ENCODE measurements at regions not wholly inside any gene's neighbourhood (a gene's known extent, or its start where the extent isn't known, plus 50 kb on each side); places are given as distances from the start of the nearest gene placed in this dataset.

GRCh38 chr20:40508821-40509220, 180.2 kb downstream of the MAFB start:
- in situ Hi-C loops (cut with HindIII; ENCODE audit: low pct_ligation_motif_present, low pct_unique_long_range_greater_than_20kb, low sequenced_read_pairs), result no loop called here
- DNase-seq, result no peak

DNA sequence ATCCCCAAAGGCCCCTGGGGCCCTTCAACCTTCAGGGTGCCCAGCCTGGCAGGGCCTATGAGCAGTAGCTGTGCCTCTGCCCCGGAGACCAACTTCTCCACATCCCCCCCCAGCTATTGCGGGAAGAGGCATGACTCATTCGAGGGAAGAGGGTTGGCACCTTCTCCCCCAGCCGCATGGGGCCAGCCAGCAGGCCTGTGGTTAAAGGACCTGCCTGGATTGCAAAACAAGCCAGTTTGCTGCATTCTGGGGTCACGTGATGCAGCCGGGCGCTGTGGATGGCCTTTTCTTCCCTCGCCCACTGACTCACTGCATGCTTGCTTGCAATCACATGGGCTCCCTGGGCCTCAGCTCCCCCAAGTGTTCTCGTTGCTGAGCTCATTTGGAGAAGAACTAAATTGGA, 182.5 kb downstream of the MAFB start:
- in situ Hi-C loops (cut with HindIII; ENCODE audit: low pct_ligation_motif_present, low pct_unique_long_range_greater_than_20kb, low sequenced_read_pairs), result no loop called here
- peak; percentile 90 for DNase-seq

DNA sequence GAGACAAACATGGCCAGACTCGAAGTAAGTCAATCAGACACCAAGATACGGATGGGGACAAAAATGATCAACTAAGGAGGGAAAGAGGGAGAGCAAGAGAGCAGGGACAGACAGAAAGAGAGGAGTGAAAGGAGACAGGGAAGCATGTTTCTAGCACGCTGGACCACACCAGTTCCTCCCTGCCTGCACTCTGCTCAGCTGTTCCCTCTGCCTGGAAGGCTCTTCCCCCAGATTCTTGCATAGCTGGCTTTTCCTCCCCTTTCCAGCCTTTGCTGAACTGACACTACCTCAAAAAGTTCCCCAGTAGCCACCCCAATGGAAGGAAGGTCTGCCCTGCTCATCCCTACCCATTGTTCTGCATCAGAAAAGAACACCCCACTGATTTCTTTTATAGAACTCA, 185.9 kb downstream of the MAFB start:
- no peak for DNase-seq
- in situ Hi-C loops (cut with HindIII; ENCODE audit: low pct_ligation_motif_present, low pct_unique_long_range_greater_than_20kb, low sequenced_read_pairs), result no loop called here

GRCh38 chr20:40502576-40502975, 186.5 kb downstream of the MAFB start:
- in situ Hi-C loops (cut with HindIII; ENCODE audit: low pct_ligation_motif_present, low pct_unique_long_range_greater_than_20kb, low sequenced_read_pairs), result no loop called here
- DNase-seq, result no peak

- in situ Hi-C loops (cut with HindIII; ENCODE audit: low pct_ligation_motif_present, low pct_unique_long_range_greater_than_20kb, low sequenced_read_pairs), result no loop called here
- DNase-seq, result no peak
Observed at GRCh38 chr20:40499391-40499790, 189.6 kb downstream of the MAFB start.

GRCh38 chr20:40497899-40498691, 190.9 kb downstream of the MAFB start:
- in situ Hi-C loops (cut with HindIII; ENCODE audit: low pct_ligation_motif_present, low pct_unique_long_range_greater_than_20kb, low sequenced_read_pairs), result no loop called here
- no peak for DNase-seq

DNA sequence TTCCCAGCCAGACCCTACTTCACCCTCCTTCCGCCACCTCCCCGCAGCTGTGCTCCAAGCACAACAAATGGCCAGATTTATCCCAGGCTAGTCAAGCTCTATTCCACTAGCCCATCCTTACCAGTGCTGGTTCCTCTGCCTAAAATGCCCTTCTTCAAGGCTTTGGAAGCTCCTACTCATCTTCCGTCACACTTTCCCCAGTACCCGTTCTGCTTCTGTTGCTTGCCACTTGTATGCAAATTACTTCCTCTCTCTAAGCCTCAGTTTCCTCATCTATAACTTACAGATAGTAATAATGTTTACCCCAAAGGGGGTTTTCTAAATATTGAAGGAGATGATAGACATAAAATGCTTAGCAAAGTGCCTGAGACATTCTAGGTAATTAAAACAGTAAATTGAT, 193.1 kb downstream of the MAFB start:
- DNase-seq, result no peak
- in situ Hi-C loops (cut with HindIII; ENCODE audit: low pct_ligation_motif_present, low pct_unique_long_range_greater_than_20kb, low sequenced_read_pairs), result no loop called here

DNA sequence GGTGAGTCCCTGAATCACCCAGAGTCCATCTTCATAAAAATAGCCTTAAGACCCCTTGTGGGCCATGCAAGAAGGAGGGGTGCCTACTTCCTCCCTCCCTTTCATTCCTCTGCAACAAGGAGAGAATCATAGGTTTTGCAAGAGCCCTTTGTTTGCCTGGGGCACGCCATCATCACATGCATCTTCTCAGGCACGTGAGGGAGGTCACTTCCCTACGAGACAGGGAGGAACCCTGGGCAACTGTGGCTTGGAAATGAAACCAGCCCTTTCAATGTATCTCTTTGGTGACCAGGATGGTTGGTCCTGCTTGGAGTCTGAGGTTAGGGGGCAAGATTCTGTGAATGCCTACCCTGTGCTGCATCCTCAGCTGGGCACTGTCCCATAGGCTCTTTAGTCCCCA, 194.8 kb downstream of the MAFB start:
- in situ Hi-C loops (cut with HindIII; ENCODE audit: low pct_ligation_motif_present, low pct_unique_long_range_greater_than_20kb, low sequenced_read_pairs), result no loop called here
- DNase-seq, result no peak

DNA sequence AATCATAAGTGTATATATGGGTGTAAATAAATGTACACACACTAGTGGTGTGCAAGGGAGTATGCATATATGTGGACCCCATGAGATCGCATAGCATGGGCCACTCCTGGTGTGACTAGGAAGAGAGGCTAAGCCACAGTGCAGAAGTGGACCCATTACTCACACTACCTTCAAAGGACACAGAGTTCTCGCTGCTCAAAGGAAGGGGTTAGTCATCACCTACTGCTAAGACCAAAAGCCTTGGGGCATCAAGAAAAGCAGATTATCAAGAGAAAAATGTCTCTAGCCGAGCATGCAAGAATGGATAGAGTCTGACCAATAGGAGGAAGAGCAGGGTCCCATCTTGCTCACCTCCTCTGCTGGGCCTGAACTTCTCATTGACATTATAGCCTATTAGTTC, 195.5 kb downstream of the MAFB start:
- in situ Hi-C loops (cut with HindIII; ENCODE audit: low pct_ligation_motif_present, low pct_unique_long_range_greater_than_20kb, low sequenced_read_pairs), result no loop called here
- no peak for DNase-seq

- in situ Hi-C loops (cut with HindIII; ENCODE audit: low pct_ligation_motif_present, low pct_unique_long_range_greater_than_20kb, low sequenced_read_pairs), result no loop called here
- no peak for DNase-seq
Observed at GRCh38 chr20:40493071-40493470, 196.0 kb downstream of the MAFB start.

DNA sequence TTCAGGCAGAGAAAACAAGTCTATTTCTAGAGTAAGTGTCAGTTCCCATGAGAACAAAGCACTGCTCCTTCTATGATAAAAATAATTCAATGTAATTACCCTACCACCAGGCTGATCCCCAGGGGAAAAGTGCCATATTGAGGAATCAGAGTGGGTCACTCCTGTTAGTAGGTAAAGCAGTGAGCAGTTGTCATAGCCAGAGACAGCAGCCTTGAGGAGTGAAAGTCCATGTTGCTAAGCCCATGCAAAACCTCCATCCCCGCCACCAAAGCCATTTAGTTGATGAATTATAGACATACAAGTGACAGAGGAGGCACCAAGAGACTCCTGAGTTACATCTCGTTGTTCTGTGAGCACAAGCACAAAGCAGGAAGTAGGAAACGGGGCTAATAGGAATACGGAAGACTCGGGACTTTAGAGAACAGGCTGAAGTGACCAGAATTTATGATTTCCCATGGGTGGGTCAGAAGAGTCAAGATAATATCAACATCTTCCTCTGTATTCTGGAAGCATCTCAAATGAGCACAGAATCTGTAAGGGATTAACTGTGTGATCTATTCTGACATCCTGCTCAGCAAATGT, 197.9 kb downstream of the MAFB start:
- DNase-seq, result no peak

DNA sequence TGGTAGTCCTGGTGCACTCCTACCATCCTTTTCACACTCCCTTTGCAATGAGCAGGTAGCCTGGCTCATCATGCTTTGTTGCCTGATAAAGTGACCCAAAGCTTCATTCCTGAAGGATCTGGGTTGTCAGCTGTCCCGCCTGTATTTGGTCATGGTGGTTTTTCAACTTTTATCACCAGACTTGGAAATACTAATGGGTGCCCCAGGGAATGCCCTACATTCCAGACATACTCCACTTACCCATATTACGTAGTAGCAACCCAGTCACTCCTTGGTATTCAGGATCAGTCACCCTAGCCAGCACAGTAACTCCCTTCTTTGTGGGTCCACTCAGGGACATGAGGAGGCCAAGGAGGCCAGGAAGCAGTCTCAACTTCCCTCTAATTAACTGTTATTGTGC, 199.2 kb downstream of the MAFB start:
- in situ Hi-C loops (cut with HindIII; ENCODE audit: low pct_ligation_motif_present, low pct_unique_long_range_greater_than_20kb, low sequenced_read_pairs), result no loop called here
- DNase-seq, result peak; percentile 29

More for the DNA sequence above, 197.9 kb downstream of the MAFB start:
- in situ Hi-C loops (cut with HindIII; ENCODE audit: low pct_ligation_motif_present, low pct_unique_long_range_greater_than_20kb, low sequenced_read_pairs), result no loop called here

DNA sequence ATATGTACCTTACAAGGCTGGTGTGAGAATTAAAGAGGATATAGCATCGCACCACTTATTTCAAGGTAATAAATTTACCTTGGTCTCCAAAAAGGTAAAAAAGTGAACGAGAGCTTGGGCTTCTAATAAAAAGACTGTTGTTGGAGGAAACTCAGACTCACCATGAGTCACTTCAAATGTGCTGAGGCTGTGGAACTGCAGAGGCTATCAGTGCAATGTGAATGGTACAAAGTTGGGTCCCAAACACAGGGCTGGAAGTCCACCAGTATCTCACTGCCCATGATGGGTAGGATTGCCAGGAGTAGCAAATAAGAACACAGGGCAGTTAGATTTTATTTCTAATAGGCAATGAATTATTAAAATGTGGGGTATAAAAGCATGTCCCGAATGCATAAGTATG, 200.6 kb downstream of the MAFB start:
- in situ Hi-C loops (cut with HindIII; ENCODE audit: low pct_ligation_motif_present, low pct_unique_long_range_greater_than_20kb, low sequenced_read_pairs), result no loop called here
- no peak for DNase-seq

GRCh38 chr20:40486297-40486696, 202.7 kb downstream of the MAFB start:
- no peak for DNase-seq
- in situ Hi-C loops (cut with HindIII; ENCODE audit: low pct_ligation_motif_present, low pct_unique_long_range_greater_than_20kb, low sequenced_read_pairs), result no loop called here

DNA sequence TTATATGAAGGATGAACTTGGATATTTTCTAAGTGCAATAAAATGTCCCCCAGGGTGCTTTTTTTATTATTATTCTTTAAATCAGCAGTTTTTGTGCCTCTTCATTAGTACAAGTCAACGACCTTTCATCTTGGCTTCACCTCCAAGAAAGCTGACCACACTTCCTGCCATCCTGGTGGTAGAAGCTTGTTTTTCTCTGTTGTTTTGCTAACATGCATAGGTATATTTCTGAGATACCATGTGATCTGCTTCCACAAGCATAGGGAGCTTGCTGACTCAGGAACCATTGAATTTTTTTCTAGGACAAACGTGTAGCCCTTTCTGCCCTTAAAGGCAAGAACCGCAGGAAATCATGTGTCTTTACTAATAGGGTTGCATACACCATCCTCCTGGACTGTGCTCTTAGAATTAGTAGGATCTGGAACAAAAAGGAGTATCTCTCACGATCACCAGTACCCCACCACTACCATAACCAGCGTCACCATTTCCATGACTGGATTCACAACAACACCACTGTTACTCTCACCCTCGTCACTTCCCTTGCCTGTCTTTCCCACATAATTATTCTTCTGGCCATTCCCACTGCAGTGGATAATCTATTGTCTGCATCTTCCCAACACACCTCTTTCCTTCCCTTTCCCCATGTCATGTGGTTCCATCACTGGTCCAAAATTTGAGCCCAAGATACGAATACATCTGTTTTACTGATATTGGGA, 207.1 kb downstream of the MAFB start:
- in situ Hi-C loops (cut with HindIII; ENCODE audit: low pct_ligation_motif_present, low pct_unique_long_range_greater_than_20kb, low sequenced_read_pairs), result no loop called here
- DNase-seq, result no peak

- in situ Hi-C loops (cut with HindIII; ENCODE audit: low pct_ligation_motif_present, low pct_unique_long_range_greater_than_20kb, low sequenced_read_pairs), result no loop called here
Observed at GRCh38 chr20:40481337-40481736, 207.7 kb downstream of the MAFB start.

GRCh38 chr20:40477805-40478204, 211.2 kb downstream of the MAFB start:
- DNase-seq, result no peak
- in situ Hi-C loops (cut with HindIII; ENCODE audit: low pct_ligation_motif_present, low pct_unique_long_range_greater_than_20kb, low sequenced_read_pairs), result no loop called here

More at GRCh38 chr20:40481337-40481736, 207.7 kb downstream of the MAFB start:
- no peak for DNase-seq

- in situ Hi-C loops (cut with HindIII; ENCODE audit: low pct_ligation_motif_present, low pct_unique_long_range_greater_than_20kb, low sequenced_read_pairs), result no loop called here
- DNase-seq, result no peak
Observed at GRCh38 chr20:40476461-40476860, 212.6 kb downstream of the MAFB start.

DNA sequence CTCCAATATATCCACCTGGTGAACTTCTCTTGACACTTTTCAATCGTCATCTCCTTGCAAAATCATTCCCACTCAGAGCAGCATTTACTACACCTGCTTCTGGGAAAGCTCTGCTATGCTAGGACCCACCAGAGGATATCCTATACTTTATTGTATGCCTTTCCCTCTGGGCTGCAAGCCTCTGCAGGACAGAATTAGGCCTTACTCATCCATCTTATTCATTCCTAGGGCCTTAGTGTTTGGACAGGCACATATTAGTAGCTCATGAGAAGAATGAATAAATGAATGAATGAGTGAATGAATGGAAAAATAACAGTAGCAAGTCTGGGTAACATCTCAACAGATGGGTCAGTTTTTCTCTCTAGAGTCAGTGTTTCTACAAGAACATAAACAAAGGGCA, 216.1 kb downstream of the MAFB start:
- no peak for DNase-seq
- in situ Hi-C loops (cut with HindIII; ENCODE audit: low pct_ligation_motif_present, low pct_unique_long_range_greater_than_20kb, low sequenced_read_pairs), result no loop called here

DNA sequence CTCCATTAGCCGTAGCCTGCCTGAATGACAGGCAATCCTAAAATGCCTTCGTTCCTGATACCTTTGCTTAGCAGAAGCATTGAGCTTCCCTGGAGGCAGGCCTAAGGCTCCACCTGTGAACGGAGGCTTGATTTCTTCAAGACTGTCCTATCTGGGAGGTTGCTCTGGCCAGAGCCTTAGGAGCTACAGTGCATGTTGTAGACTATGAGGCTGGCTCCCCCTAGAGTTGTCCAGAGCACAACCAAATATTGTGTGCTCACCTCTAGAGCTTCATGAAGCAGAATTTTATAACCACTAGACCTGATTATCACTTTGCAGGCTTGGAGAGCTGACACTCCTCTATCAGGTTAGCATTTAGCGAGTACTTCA, 217.8 kb downstream of the MAFB start:
- no peak for DNase-seq
- in situ Hi-C loops (cut with HindIII; ENCODE audit: low pct_ligation_motif_present, low pct_unique_long_range_greater_than_20kb, low sequenced_read_pairs), result no loop called here
